Spinal cord (tissue), 9 donors: ENCODE measurements at regions not wholly inside any gene's neighbourhood (a gene's known extent, or its start where the extent isn't known, plus 50 kb on each side); places are given as distances from the start of the nearest gene placed in this dataset.

Experiments
- DNase-seq, 6 donors: peaks; one replicate each; pipeline versions ENCODE4 v3.0.0 to v3.0.0-alpha.2; 2013 to 2015; ENCODE audit warnings: low spot score in 6 of 6, low read depth in 4 of 6
- H3K27ac ChIP-seq: one replicate; pipeline ENCODE4 v1.5.1; 2013; ENCODE audit warnings: low read depth, low read length, control low read depth
- H3K27me3 ChIP-seq: one replicate; pipeline ENCODE4 v1.6.1; 2013; ENCODE audit warnings: low read length; ENCODE audit not compliant: control insufficient read depth, insufficient read depth
- H3K36me3 ChIP-seq: one replicate; pipeline ENCODE4 v1.6.1; 2013; ENCODE audit warnings: low read length; ENCODE audit not compliant: control insufficient read depth, insufficient read depth
- H3K4me1 ChIP-seq: one replicate; pipeline ENCODE4 v1.6.1; 2013; ENCODE audit warnings: low read length; ENCODE audit not compliant: control insufficient read depth, insufficient read depth
- H3K4me3 ChIP-seq: one replicate; pipeline ENCODE4 v1.5.1; 2013; ENCODE audit warnings: low read depth, low read length, control low read depth
- H3K9me3 ChIP-seq: one replicate; pipeline ENCODE4 v1.6.1; 2013; ENCODE audit warnings: low read length; ENCODE audit not compliant: control insufficient read depth, insufficient read depth
- WGBS: methylation state at CpG from one replicate; pipeline ENCODE4 v1.1.5; 2013; ENCODE audit warnings: missing lambda C conversion rate; ENCODE audit not compliant: insufficient coverage; 5-methylcytosine and 5-hydroxymethylcytosine counted together
- donor health status: healthy.

- Histone ChIP-seq H3K27ac (no peak overlapping the region), H3K4me1 (no peaks in the 10 kb centered on the region), H3K27me3 (no peaks in the 10 kb centered on the region), H3K36me3 (no peaks in the 10 kb centered on the region), H3K4me3 (no peak overlapping the region), H3K9me3 (no peaks in the 10 kb centered on the region)
- no peak for DNase-seq
- 82% methylated on average over 4 of the region's 4 CpGs for WGBS
These were observed 66.5 kb upstream of the NPAS2 start for GRCh38 chr2:100753444-100753843.

DNA sequence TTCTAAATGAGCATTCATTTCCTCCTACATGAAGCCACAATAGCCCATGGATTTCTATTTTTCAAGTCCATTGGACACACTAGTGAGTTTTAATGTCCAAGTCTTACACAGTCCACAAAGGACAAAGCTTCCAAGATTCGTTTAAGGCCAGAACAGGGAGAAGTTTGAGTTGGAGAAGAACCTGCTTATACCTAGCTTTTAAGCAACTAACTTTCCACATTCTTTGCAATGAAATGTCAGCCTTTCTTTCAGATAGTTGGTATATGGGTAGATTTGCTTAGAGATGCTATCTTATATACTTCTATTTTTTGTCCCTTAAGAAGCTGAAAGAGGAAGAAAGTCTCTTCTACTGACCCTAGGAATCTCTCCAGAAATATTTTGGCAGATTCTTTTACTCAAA lies 66.1 kb upstream of the NPAS2 start:
- DNase-seq = no peak
- Histone ChIP-seq H3K4me1 (no peaks in the 10 kb centered on the region), H3K4me3 (no peak overlapping the region), H3K27ac (no peak overlapping the region), H3K27me3 (no peaks in the 10 kb centered on the region), H3K36me3 (no peaks in the 10 kb centered on the region), H3K9me3 (no peaks in the 10 kb centered on the region)
- no CpG with 5 or more reads among the region's 1 CpG for WGBS

GRCh38 chr2:100754951-100755350 lies 65.0 kb upstream of the NPAS2 start:
- WGBS = 83% methylated on average over 2 of the region's 4 CpGs
- DNase-seq = no peak
- Histone ChIP-seq H3K27me3 (no peaks in the 10 kb centered on the region), H3K36me3 (no peaks in the 10 kb centered on the region), H3K4me1 (no peaks in the 10 kb centered on the region), H3K4me3 (no peak overlapping the region), H3K9me3 (no peaks in the 10 kb centered on the region), H3K27ac (no peak overlapping the region)

- no peaks in the 10 kb centered on the region for H3K9me3 ChIP-seq
- H3K27ac ChIP-seq = no peak overlapping the region
- WGBS = no CpG with 5 or more reads among the region's 2 CpGs
- H3K27me3 ChIP-seq = no peaks in the 10 kb centered on the region
- H3K36me3 ChIP-seq = no peaks in the 10 kb centered on the region
- H3K4me3 ChIP-seq = no peak overlapping the region
- DNase-seq = no peak
- no peaks in the 10 kb centered on the region for H3K4me1 ChIP-seq
These were observed 64.5 kb upstream of the NPAS2 start for GRCh38 chr2:100755441-100755840.

DNA sequence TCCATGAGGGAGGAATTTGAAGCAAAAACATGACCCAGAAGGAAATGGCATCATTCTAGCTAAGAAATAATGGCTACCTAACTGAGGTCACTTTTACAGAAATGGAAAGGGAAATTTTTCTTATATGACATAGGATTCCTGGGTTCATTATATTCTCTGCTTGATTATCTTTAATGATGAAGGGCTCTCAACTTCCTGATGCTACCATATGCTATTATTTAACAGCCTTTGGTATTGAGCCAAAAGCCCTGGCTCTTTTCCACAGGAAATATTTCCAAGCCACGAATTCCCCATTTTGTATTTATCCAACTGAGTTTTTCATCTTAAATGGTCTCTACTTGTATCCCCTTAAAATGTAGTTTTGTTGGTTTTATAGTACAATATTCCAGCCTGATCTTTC lies 63.2 kb upstream of the NPAS2 start:
- DNase-seq = no peak
- Histone ChIP-seq H3K27ac (no peak overlapping the region), H3K27me3 (no peaks in the 10 kb centered on the region), H3K4me1 (no peaks in the 10 kb centered on the region), H3K4me3 (no peak overlapping the region), H3K36me3 (no peaks in the 10 kb centered on the region), H3K9me3 (no peaks in the 10 kb centered on the region)
- no CpG with 5 or more reads among the region's 1 CpG for WGBS

- Histone ChIP-seq H3K4me3 (no peak overlapping the region), H3K36me3 (no peaks in the 10 kb centered on the region), H3K27ac (no peak overlapping the region), H3K9me3 (no peaks in the 10 kb centered on the region), H3K27me3 (no peaks in the 10 kb centered on the region), H3K4me1 (no peaks in the 10 kb centered on the region)
- no peak for DNase-seq
- WGBS = 100% methylated on average over 4 of the region's 6 CpGs
These were observed 62.1 kb upstream of the NPAS2 start for GRCh38 chr2:100757621-100758394.

- no peak for DNase-seq
- H3K4me1 ChIP-seq = no peaks in the 10 kb centered on the region
- H3K9me3 ChIP-seq = no peaks in the 10 kb centered on the region
- H3K27me3 ChIP-seq = no peaks in the 10 kb centered on the region
- H3K4me3 ChIP-seq = no peak overlapping the region
- H3K36me3 ChIP-seq = no peaks in the 10 kb centered on the region
- H3K27ac ChIP-seq = no peak overlapping the region
- no CpG with 5 or more reads among the region's 4 CpGs for WGBS
These were observed 60.0 kb upstream of the NPAS2 start for GRCh38 chr2:100759901-100760300.

GRCh38 chr2:100761365-100761764 lies 58.6 kb upstream of the NPAS2 start:
- no peak for DNase-seq
- H3K9me3 ChIP-seq = no peaks in the 10 kb centered on the region
- no peaks in the 10 kb centered on the region for H3K36me3 ChIP-seq
- H3K4me3 ChIP-seq = no peak overlapping the region
- H3K4me1 ChIP-seq = peaks cover 2% of the 10 kb centered on the region
- H3K27me3 ChIP-seq = no peaks in the 10 kb centered on the region
- H3K27ac ChIP-seq = no peak overlapping the region
- WGBS = 92% methylated on average over 1 of the region's 1 CpG

GRCh38 chr2:100764430-100764829 lies 55.5 kb upstream of the NPAS2 start:
- WGBS = 92% methylated on average over 2 of the region's 2 CpGs
- Histone ChIP-seq H3K27ac (no peak overlapping the region), H3K36me3 (no peaks in the 10 kb centered on the region), H3K4me1 (peaks cover 9% of the 10 kb centered on the region), H3K27me3 (no peaks in the 10 kb centered on the region), H3K9me3 (no peaks in the 10 kb centered on the region), H3K4me3 (no peak overlapping the region)
- no peak for DNase-seq

GRCh38 chr2:100765481-100765880 lies 54.5 kb upstream of the NPAS2 start:
- peaks cover 9% of the 10 kb centered on the region for H3K4me1 ChIP-seq
- H3K36me3 ChIP-seq = no peaks in the 10 kb centered on the region
- H3K27me3 ChIP-seq = no peaks in the 10 kb centered on the region
- no peak overlapping the region for H3K4me3 ChIP-seq
- peak in 1 of 6 donors; percentile 39 for DNase-seq
- no peak overlapping the region for H3K27ac ChIP-seq
- 32% methylated on average over 3 of the region's 4 CpGs for WGBS
- H3K9me3 ChIP-seq = no peaks in the 10 kb centered on the region
